ENCODE measurements at regions not wholly inside any gene's neighbourhood (a gene's known extent, or its start where the extent isn't known, plus 50 kb on each side); places are given as distances from the start of the nearest gene placed in this dataset.
"Not testable (repeated sequence)": the region's sequence is repeated elsewhere in the genome, so short reads cannot be mapped to it uniquely, and the experiment has no call there.

DNA sequence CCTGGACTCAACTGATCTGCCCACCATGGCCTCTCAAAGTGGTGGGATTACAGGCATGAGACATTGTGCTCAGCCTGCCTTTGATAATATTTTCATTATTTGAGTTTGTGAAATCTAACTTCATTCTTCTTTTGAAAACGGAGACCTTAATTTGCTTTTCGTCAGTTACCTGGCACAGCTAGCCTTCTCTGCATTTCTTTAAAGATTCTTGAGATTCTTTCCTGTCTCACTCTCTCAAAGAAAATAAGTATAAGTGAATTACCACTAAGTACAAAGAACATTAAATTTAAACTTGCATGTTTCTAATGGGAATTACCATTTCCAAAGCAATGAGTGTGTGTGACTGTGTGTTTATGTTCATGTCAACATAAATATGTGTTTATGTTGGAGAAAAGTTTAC lies 187.9 kb downstream of the NFKBIZ start:
- Mint-ChIP-seq H3K4me3 (no peak overlapping the region), H3K27me3 (ENCODE audit: low read depth, poor library complexity) (peaks cover 4% of the 10 kb centered on the region), H3K36me3 (ENCODE audit: low read depth) (no peaks in the 10 kb centered on the region), H3K4me1 (no peaks in the 10 kb centered on the region), H3K27ac (no peak overlapping the region), H3K9me3 (peaks cover 30% of the 10 kb centered on the region)
- TF ChIP-seq, protein P1, sequence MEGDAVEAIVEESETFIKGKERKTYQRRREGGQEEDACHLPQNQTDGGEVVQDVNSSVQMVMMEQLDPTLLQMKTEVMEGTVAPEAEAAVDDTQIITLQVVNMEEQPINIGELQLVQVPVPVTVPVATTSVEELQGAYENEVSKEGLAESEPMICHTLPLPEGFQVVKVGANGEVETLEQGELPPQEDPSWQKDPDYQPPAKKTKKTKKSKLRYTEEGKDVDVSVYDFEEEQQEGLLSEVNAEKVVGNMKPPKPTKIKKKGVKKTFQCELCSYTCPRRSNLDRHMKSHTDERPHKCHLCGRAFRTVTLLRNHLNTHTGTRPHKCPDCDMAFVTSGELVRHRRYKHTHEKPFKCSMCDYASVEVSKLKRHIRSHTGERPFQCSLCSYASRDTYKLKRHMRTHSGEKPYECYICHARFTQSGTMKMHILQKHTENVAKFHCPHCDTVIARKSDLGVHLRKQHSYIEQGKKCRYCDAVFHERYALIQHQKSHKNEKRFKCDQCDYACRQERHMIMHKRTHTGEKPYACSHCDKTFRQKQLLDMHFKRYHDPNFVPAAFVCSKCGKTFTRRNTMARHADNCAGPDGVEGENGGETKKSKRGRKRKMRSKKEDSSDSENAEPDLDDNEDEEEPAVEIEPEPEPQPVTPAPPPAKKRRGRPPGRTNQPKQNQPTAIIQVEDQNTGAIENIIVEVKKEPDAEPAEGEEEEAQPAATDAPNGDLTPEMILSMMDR (IDR thresholded peaks at IDR 0.05) = no peak
- no peak for DNase-seq

- Mint-ChIP-seq H3K9me3 (peaks cover 34% of the 10 kb centered on the region), H3K27me3 (ENCODE audit: low read depth, poor library complexity) (peaks cover 4% of the 10 kb centered on the region), H3K4me3 (no peak overlapping the region), H3K27ac (no peak overlapping the region), H3K4me1 (no peaks in the 10 kb centered on the region), H3K36me3 (ENCODE audit: low read depth) (no peaks in the 10 kb centered on the region)
- DNase-seq = no peak
- TF ChIP-seq, protein P1 (IDR thresholded peaks at IDR 0.05) = no peak
Measured at GRCh38 chr3:102037791-102038190, 188.5 kb downstream of the NFKBIZ start.

DNA sequence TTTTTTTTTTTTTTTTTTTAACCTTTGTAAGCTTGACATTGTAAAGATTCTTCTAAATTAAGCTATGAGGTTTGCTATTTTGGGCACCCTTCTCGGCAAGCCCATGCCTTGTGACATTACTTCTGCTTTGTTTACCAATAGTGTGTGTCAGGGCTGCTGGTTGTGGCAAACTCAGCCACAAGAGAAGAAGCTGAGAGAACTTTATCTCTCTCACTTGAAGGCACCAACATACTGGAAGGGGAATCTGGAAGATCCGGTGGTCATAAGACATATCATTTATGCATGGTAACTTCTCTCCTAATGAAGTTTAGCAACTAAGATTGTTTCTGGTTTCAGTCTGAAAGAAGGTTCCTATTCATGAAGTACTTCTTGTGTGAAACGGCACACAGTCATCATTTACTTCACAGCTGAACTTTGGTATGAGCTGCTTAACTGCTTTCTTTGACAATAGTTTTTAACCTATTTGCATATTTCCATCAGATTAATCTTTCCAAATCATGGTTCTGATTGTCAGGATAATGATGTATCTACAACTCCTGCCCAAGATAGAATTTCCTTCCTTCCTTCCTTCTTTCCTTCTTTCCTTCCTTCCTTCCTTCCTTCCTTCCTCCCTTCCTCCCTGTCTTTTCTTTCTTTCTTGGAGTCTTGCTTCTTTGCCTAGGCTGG lies 189.3 kb downstream of the NFKBIZ start:
- Mint-ChIP-seq H3K27ac (no peak overlapping the region), H3K9me3 (peaks cover 34% of the 10 kb centered on the region), H3K27me3 (ENCODE audit: low read depth, poor library complexity) (peaks cover 4% of the 10 kb centered on the region), H3K4me3 (no peak overlapping the region), H3K4me1 (no peaks in the 10 kb centered on the region), H3K36me3 (ENCODE audit: low read depth) (no peaks in the 10 kb centered on the region)
- TF ChIP-seq, protein P1 (IDR thresholded peaks at IDR 0.05) = no peak
- DNase-seq = no peak

DNA sequence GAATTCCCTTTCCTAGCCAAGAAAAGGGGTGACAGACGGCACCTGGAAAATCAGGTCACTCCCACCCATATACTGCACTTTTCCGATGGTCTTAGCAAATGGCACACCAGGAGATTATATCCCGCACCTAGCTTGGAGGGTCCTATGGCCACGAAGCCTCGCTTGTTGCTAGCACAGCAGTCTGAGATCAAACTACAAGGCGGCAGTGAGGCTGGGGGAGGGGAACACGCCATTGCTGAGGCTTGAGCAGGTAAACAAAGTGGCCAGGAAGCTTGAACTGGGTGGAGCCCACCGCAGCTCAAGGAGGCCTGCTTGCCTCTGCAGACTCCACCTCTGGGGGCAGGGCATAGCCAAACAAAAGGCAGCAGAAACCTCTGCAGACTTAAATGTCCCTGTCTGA lies 190.8 kb downstream of the NFKBIZ start:
- not testable (repeated sequence) for H3K4me1 Mint-ChIP-seq; DNase-seq; H3K27me3 Mint-ChIP-seq (ENCODE audit: low read depth, poor library complexity); H3K4me3 Mint-ChIP-seq; H3K36me3 Mint-ChIP-seq (ENCODE audit: low read depth); H3K27ac Mint-ChIP-seq
- H3K9me3 Mint-ChIP-seq = peaks cover 37% of the 10 kb centered on the region

DNA sequence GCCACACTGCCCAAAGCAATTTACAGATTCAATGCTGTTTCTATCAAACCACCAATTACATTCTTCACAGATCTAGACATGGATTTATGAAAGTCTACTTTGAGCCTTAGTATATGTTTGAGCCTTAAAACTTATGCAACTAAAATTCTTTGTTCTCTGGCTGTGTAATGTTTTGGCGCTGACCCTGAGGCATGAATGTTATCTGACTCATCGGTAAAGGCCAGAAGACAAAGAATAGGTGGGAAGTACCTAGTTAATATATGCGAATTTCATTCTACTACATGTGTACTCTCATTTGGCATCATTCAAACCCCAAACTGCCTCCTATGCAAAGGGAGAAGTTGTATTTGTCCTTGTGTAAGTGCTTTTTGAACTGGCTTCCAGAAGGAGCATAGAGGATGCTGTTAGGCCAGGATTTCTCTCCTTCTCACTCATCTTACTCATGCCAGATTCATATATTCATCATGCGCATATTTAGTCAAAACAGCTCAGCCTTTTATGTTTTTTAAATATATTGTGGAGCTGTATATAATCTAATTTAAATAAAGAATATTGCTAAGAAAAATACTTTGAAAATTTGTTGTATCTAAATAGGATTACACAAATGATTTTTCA lies 204.2 kb downstream of the NFKBIZ start:
- Mint-ChIP-seq H3K9me3 (peaks cover 32% of the 10 kb centered on the region), H3K4me3 (no peak overlapping the region), H3K27ac (no peak overlapping the region), H3K4me1 (no peaks in the 10 kb centered on the region), H3K27me3 (ENCODE audit: low read depth, poor library complexity) (peaks cover 8% of the 10 kb centered on the region), H3K36me3 (ENCODE audit: low read depth) (no peaks in the 10 kb centered on the region)
- DNase-seq = no peak
- TF ChIP-seq, protein P1 (IDR thresholded peaks at IDR 0.05) = no peak

- no peak for DNase-seq
- no peak overlapping the region for H3K4me3 Mint-ChIP-seq
- TF ChIP-seq, protein P1 (IDR thresholded peaks at IDR 0.05) = no peak
- H3K9me3 Mint-ChIP-seq = peaks cover 21% of the 10 kb centered on the region
- H3K27ac Mint-ChIP-seq = no peak overlapping the region
- H3K27me3 Mint-ChIP-seq (ENCODE audit: low read depth, poor library complexity) = peaks cover 8% of the 10 kb centered on the region
- no peaks in the 10 kb centered on the region for H3K4me1 Mint-ChIP-seq
- no peaks in the 10 kb centered on the region for H3K36me3 Mint-ChIP-seq (ENCODE audit: low read depth)
Measured at GRCh38 chr3:102054543-102055080, 205.3 kb downstream of the NFKBIZ start.
